PC-9 (cell line): ENCODE measurements at regions not wholly inside any gene's neighbourhood (a gene's known extent, or its start where the extent isn't known, plus 50 kb on each side); places are given as distances from the start of the nearest gene placed in this dataset.

Experiments
- EZH2 ChIP-seq: fragments of 200-600 bp; sonication (generic); IDR thresholded peaks from 2 replicates; pipeline ENCODE4 v1.8.0; 2017; ENCODE audit warnings: antibody characterized with exemption, low read depth
- TF ChIP-seq, protein P1 (sequence below): fragments of 200-600 bp; sonication (generic); conservative IDR thresholded peaks from 2 replicates; pipeline ENCODE4 v1.6.1; 2017; ENCODE audit warnings: mixed run types, antibody characterized with exemption, mild to moderate bottlenecking, moderate library complexity

DNA sequence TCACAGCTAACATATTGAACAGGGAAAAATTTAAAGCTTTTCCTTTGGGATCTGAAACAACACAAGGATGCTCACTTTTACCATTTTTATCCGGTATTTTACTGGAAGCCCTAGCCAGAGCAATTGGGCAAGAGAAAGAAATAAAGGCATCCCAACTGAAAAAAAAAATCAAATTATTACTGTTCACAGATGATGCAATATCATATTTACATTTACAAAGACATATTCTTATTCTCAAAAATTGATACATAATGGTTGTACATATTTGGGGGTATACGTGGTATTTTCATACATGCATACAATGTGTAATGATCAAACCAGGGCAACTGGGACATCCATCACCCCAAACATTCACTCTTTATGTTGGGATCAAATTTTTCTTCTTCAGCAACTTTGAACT is 337.0 kb upstream of the SLC7A11 start:
- TF ChIP-seq, protein P1, sequence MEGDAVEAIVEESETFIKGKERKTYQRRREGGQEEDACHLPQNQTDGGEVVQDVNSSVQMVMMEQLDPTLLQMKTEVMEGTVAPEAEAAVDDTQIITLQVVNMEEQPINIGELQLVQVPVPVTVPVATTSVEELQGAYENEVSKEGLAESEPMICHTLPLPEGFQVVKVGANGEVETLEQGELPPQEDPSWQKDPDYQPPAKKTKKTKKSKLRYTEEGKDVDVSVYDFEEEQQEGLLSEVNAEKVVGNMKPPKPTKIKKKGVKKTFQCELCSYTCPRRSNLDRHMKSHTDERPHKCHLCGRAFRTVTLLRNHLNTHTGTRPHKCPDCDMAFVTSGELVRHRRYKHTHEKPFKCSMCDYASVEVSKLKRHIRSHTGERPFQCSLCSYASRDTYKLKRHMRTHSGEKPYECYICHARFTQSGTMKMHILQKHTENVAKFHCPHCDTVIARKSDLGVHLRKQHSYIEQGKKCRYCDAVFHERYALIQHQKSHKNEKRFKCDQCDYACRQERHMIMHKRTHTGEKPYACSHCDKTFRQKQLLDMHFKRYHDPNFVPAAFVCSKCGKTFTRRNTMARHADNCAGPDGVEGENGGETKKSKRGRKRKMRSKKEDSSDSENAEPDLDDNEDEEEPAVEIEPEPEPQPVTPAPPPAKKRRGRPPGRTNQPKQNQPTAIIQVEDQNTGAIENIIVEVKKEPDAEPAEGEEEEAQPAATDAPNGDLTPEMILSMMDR: no peak
- no peak for TF ChIP-seq EZH2
